NT2/D1 (cell line): ENCODE measurements at regions not wholly inside any gene's neighbourhood (a gene's known extent, or its start where the extent isn't known, plus 50 kb on each side); places are given as distances from the start of the nearest gene placed in this dataset.

Experiments used
- SUZ12 ChIP-seq: IDR thresholded peaks from 2 replicates; pipeline ENCODE4 v1.6.1; 2011; ENCODE audit not compliant: insufficient read length, insufficient read depth; ENCODE audit errors: extremely low read depth
- YY1 ChIP-seq: IDR thresholded peaks from 2 replicates; pipeline ENCODE4 v1.6.1; 2011; ENCODE audit not compliant: insufficient read length, insufficient read depth
- ZNF274 ChIP-seq: IDR thresholded peaks from 2 replicates; pipeline ENCODE4 v1.6.1; 2011; ENCODE audit warnings: mild to moderate bottlenecking, low read depth, low read length

GRCh38 chr3:21936207-21936606 lies 185.2 kb upstream of the ZNF385D start:
- no peak for TF ChIP-seq SUZ12
- TF ChIP-seq ZNF274 = no peak
- no peak for TF ChIP-seq YY1
